GM21737 (cell line): ENCODE measurements at regions not wholly inside any gene's neighbourhood (a gene's known extent, or its start where the extent isn't known, plus 50 kb on each side); places are given as distances from the start of the nearest gene placed in this dataset.

Experiments
- ATAC-seq: cut with Tn5 transposase; IDR thresholded peaks from one replicate; pipeline ENCODE4 v1.9.1; 2021; ENCODE audit warnings: mild to moderate bottlenecking, moderate library complexity; ENCODE audit not compliant: unreplicated experiment

DNA sequence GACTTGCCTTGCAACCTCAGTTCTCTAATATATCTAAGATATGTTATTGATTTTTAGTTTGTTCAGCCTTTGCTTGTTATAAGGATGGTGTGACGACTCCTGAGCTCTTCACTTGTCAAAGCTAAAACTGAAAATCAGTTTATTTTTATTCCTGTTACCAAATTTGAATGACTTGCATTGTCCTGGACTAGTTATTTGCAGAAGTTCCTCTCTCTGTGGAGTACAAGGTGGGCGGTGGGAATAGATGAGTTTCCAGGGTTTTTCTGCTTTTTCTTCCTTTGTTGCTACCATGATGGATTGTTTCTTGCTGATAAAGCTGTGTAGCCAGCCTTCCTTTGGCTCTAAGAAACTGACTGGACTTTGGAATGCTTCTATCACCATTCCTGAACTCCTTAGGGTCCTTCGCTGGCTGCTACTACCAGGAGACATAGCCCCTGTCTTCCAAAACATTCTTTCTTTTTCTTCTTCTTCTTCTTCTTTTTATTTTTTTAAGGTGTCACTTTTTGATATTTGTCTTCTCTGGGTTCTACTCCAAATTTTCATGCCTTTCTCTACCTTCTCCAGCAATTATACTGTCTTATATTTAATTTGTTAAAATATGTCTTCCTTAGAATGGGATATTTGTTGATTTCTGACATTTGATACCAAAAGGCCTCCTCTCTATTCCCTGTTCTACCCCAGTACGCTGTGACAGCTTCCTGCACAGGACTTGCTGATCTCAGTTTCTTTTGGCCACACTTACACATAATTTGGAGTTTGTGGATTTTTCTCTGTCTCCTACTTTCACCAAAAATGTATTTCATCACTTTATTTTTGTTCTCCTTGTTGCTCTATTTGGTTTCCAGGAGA, 145.1 kb upstream of the THRB start:
- ATAC-seq = no peak

- no peak for ATAC-seq
These were observed 145.8 kb upstream of the THRB start for GRCh38 chr3:24640330-24640877.

DNA sequence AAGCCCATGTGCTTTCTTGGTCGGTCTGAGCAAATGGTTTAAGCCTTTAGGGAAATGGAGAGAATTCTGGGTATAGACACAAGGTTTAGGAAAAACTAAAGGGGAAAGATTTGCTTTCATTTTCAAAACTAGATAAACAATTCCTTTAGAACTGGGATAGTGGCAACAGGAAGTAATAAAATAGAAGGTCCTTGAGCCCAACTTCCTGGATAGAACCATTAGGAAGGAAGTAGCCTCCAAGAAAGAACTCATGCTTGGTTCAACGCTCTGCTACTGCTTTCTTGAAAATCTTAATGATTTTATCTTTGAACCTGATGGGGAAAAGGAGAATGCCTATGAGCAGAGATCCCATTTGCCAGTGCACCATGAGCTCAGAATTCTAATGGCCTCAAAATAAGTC, 147.0 kb upstream of the THRB start:
- ATAC-seq = no peak

GRCh38 chr3:24645047-24645446, 150.4 kb upstream of the THRB start:
- no peak for ATAC-seq

DNA sequence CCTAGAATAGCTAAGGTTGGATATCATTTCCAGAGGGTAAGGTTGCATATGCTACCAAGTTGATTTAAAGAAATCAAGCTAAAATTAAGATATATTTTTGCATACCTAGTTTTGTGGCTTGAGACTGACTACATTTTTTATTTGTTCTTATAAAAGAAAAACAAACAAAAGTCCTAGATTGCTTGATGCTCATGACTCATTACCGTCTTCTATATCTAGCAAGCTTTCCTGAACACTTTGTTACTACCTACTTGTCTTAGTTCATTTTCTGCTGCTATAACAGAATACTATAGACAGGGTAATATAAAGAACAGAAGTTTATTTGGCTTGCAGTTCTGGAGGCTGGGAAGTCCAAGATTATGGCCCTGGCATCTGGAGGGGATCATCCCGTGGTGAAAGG, 152.1 kb upstream of the THRB start:
- ATAC-seq = no peak

- no peak for ATAC-seq
These were observed 153.4 kb upstream of the THRB start for GRCh38 chr3:24648063-24648462.

DNA sequence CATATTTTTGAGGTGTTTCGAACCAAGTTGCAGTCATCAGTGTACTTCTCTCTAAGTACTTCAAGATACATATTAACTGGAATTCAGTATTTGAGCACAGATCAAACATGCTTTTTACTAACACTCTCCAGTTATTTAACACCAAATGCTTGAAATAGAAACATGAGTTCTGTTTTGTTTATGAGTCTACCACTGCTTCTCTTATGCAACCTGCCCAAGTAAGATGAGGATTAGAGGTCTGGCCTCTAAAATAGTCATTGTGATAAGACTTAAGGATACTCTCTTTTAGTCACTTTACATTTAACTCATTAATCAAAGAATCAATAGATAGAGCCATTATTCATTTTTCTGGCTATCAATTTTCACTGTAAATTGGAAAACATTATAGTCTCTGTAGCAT, 156.2 kb upstream of the THRB start:
- no peak for ATAC-seq

DNA sequence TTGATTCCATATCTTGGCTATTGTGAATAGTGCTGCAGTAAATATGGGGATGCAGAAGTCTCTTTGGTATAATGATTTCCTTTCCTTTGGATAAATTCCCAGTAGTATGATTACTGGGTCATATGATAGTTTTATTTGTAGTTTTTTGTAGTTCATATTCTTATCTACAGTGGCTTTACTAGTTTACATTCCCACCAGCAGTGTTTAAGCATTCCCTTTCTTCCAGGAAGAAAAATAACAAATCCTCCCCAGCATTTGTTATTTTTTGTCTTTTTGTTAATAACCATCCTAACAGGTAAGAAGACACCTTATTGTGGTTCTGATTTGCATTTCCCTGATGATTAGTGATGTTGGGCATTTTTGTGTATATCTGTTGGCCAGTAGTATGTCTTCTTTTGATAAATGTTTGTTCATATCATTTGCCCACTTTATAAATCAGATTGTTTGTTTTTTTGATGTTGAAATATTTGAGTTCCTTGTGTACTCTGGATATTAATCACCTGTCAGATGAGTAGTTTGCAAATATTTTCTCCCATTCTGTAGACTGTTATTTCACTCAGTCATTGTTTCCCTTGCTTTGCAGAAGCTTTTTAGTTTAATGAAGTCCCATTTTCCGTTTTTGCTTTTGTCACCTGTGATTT, 163.3 kb upstream of the THRB start:
- no peak for ATAC-seq

DNA sequence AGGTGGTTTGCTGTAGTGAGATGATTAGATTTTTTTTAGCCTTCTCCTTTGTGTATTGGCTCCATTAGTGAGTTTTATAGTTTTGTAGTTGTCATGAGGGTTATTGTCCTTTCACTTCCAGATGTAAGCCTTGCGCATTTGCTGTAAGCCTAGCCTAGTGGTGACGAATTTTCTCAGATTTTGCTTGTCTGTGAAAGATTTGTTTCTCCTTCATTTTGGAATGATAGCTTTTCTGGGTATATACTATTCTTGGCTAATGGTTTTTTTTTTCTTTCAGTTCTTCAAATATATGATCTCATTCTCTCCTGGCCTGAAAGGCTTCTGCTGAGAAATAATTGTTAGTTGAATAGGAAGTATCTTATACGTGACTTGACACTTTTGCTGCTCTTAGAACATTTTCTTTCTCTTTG, 166.5 kb upstream of the THRB start:
- ATAC-seq = no peak

DNA sequence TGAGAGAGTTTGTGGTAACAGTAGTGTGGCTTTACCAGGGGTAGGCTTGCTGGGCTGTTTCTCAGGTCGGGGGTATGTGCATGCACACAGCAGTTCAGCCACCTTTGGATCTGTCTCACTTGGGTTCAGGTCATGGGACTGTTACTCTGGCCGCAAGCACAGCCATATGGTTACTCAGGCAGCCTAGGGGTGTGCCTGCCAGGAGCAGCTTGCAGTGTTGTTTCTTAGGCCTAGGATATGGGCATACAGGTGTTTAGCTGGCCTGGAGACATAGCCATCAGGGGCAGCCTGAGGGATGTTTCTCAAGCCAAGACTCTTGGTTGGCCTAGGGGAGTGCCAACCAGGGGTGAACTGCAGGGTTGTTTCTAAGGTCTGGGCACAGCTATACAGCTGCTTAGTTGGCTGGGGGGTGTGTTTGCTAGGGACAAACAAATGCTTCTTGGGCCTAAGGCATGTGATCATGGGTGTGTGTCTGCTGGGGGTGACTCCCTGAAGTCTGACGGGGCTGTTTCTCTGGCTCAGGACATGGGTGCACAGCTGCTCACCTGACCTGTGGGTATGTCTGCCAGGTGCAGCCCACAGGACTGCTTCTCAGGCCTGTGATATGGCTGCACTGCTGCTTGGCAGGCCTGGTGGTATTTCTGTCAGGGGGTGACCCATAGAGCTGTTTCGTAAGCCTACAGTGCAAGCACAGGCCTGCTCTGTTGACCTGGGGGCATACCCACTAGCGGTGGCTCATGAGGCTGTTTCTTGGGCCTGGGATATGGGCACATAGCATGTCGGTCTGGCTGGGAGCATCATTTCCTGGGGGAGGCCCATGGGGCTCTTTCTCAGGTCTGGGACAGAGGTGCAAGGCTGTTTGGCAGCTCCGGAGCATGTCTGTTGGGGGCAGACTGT, 168.0 kb upstream of the THRB start:
- ATAC-seq = no peak

- no peak for ATAC-seq
These were observed 168.8 kb upstream of the THRB start for GRCh38 chr3:24663406-24663805.

DNA sequence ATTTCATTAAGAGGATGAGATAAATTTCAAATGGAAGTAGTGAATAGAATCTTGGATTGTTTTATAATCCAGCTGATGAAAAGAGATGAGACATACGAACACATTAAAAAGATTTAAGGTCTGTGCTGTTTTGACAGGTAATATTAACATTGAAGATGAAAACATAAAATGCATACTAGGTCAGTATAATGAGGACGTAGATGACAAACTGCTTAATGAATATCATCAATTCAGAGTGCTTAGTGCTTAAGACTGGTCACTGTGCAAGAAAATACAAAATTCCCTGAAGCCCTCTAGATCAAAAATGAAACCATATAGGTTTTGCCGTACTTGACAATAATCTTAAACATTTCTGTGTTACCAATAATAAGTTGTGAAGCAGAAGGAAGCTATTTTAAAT, 173.4 kb upstream of the THRB start:
- no peak for ATAC-seq

- no peak for ATAC-seq
These were observed 176.2 kb upstream of the THRB start for GRCh38 chr3:24670871-24671270.

DNA sequence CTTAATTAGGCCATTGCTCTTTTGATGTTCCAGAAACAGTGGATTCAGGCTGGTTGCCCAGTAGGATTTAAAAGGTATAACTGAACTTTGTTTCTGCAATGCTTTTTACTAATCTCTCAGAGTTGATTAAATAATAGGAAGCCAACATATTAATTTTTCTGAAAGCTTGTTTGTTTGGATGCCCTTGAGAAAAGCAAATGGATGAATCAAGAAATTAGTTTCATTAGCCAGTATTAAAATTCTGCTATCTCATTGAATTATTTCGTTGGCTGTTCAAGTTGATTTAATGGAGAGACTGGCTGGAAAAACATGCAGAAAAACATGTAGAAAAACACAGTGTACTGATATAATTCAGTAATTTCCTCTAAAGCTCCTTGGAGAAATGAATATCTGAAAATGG, 178.9 kb upstream of the THRB start:
- ATAC-seq = no peak

GRCh38 chr3:24674261-24674660, 179.6 kb upstream of the THRB start:
- no peak for ATAC-seq

DNA sequence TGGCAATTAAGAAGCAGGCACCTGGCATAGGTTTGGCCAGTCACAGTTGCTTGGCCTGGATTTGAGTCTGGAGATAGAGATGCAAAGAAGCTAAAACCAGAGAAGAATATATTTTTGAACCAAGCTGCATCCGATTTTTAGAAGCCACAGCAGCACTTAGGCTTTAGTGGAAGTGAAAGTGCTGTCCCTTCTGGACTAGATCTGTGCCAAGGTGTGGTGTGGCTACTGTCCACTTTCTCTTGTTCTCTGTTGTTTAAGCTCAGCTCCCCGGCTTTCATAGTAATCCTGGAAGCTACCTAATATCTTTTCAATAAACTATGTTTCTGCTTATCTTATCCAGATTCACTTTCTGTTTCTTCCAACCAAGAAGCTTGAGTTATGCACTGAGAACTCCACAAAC, 183.4 kb upstream of the THRB start:
- no peak for ATAC-seq

DNA sequence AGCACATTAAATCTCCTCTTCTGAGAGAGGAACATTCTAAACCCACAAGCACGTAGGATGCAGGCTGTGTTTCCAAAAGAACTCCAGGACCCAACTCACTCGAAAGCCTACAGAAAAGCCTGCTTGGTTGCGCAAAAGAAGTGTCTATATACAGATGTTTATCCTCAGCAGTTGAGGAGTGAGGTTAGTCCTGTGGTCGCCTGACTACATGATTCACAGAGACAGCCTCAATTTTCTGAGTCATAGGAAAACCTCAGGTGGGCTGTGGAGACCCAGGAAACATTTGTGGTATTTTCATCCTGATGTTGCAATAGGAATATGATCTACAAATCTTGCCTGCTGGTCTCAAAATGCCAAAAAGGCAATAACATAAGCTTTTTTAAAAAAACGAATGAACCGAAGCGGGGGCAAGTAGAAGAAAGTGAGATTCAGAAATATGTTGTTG, 183.8 kb upstream of the THRB start:
- ATAC-seq = no peak

DNA sequence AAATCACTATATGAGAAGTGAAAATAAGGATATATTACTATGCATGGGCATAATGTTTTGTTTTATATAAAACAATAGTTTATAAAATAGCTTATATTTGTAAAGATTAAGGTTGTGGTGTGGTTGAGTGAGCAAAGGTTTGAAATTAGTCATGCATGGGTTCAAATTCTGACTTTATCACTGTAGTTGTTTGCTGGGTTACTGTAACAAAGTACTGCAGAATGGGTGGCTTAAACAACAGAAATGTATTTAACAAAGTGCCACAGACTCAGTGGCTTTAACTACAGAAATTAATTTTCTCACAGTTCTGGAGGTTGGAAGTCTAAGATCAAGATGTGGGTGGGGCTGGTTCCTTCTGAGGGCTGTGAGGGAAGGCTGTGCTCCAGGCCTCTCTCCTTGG, 184.8 kb upstream of the THRB start:
- ATAC-seq = no peak

DNA sequence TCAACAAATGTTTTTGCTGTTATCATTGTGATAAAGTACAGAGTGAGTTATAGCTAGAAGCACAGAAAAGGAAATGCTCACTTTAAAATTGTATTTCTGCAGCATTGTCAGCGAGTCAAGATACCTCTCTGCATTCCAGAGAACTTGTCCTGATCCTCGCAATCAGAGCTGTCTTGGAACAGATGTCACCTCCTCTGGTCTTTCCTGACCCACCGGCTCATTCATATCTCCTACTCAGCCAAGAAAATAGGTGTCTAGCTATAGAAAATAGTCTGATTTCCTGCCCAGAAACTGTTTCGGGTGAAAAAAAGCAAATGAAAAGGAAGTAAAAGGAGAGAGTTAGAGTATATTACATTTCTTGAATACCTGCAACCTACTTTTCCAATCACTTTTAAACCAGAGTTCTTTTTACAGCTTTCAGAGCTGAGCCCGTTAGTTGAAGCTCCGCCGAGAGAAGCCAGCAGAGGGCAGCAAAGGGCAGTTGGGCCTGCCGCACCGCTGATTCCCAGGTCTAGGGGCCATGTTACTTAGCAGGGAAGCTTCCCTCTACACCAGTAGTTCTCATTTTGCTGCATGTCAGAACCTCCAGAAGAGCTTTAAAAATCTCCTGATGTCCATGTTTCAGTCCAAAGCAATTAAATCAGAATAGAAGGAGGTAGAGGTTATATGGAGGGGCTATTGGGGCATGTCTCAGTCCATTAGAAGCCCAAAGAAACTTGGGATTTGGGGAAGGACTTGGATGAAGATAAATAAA, 185.7 kb upstream of the THRB start:
- ATAC-seq = peak; percentile 62

- no peak for ATAC-seq
These were observed 187.5 kb upstream of the THRB start for GRCh38 chr3:24682141-24682547.

- ATAC-seq = no peak
These were observed 188.4 kb upstream of the THRB start for GRCh38 chr3:24683090-24683489.
